Osteoblast (primary cell): ENCODE measurements at regions not wholly inside any gene's neighbourhood (a gene's known extent, or its start where the extent isn't known, plus 50 kb on each side); places are given as distances from the start of the nearest gene placed in this dataset.

ENCODE experiments used
- DNase-seq: peaks from one replicate; pipeline ENCODE4 v3.0.0; 2011; ENCODE audit warnings: low spot score, mixed read lengths; ENCODE audit not compliant: insufficient read length; ENCODE audit errors: missing footprints
- H2AFZ ChIP-seq: 2 replicates; pipeline ENCODE4 v1.6.0; 2011; ENCODE audit warnings: mild to moderate bottlenecking, low read length
- H3K27ac ChIP-seq: 2 replicates; pipeline ENCODE4 v1.5.1; 2011; ENCODE audit warnings: mild to moderate bottlenecking, low read depth, low read length, moderate library complexity
- H3K27me3 ChIP-seq: 2 replicates; pipeline ENCODE4 v1.6.0; 2012; ENCODE audit warnings: mild to moderate bottlenecking, control low read depth, inconsistent platforms, low read length, moderate library complexity; ENCODE audit not compliant: insufficient read depth
- H3K36me3 ChIP-seq: 2 replicates; pipeline ENCODE4 v1.5.1; 2011; ENCODE audit warnings: mild to moderate bottlenecking, low read length, control low read depth, moderate library complexity; ENCODE audit not compliant: insufficient read depth
- H3K4me1 ChIP-seq: 2 replicates; pipeline ENCODE4 v1.5.1; 2011; ENCODE audit warnings: mild to moderate bottlenecking, low read length, control low read depth, moderate library complexity; ENCODE audit not compliant: insufficient read depth
- H3K4me2 ChIP-seq: 2 replicates; pipeline ENCODE4 v1.6.0; 2011; ENCODE audit warnings: mild to moderate bottlenecking, low read length; ENCODE audit not compliant: insufficient read depth
- H3K4me3 ChIP-seq: fragments of 200-600 bp; sonication (generic); 3 replicates; pipeline ENCODE4 v1.5.1; 2012; ENCODE audit warnings: mild to moderate bottlenecking, low read length, inconsistent platforms; ENCODE audit not compliant: insufficient read depth
- H3K79me2 ChIP-seq: 2 replicates; pipeline ENCODE4 v1.6.0; 2012; ENCODE audit warnings: mild to moderate bottlenecking, low read length, control low read depth, inconsistent platforms; ENCODE audit not compliant: insufficient read depth
- H3K9me3 ChIP-seq: 2 replicates; pipeline ENCODE4 v1.5.1; 2011; ENCODE audit warnings: low read depth, low read length, control low read depth
- H4K20me1 ChIP-seq: 2 replicates; pipeline ENCODE4 v1.6.0; 2012; ENCODE audit warnings: mild to moderate bottlenecking, low read length, control low read depth; ENCODE audit not compliant: insufficient read depth
- CTCF ChIP-seq: IDR thresholded peaks from 2 replicates; pipeline ENCODE4 v1.5.1; 2011; ENCODE audit warnings: mild to moderate bottlenecking, low read depth, low read length, moderate library complexity; ENCODE audit errors: extremely low read depth

- H3K36me3 ChIP-seq, result no peaks in the 10 kb centered on the region
- H3K4me3 ChIP-seq, result no peak overlapping the region
- H3K27ac ChIP-seq, result no peak overlapping the region
- no peak for DNase-seq
- H3K79me2 ChIP-seq, result no peaks in the 10 kb centered on the region
- H3K9me3 ChIP-seq, result no peaks in the 10 kb centered on the region
- no peak for TF ChIP-seq CTCF
- H3K4me1 ChIP-seq, result no peaks in the 10 kb centered on the region
- no peaks in the 10 kb centered on the region for H4K20me1 ChIP-seq
- H3K27me3 ChIP-seq, result no peaks in the 10 kb centered on the region
- no peak overlapping the region for H3K4me2 ChIP-seq
- no peak overlapping the region for H2AFZ ChIP-seq
Observed at GRCh38 chr12:91496337-91496736, 313.7 kb upstream of the DCN start.

DNA sequence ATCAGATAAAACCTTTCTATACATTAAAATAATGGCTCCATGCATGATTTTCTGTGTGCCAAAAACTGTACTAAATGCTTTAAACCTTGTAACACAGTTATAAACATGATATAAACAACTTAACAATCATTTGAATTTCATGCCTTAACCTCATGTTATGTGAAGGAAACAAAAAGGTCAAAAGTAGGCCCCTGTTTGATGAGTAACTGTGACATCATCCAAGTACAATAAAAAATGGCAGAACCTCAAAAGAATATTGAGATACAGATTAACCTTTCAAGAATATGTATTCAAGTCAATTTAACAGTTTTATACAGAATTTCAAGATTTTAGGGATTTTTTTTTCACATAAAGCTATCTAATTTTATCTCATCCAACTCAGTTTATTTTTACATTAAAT lies 310.7 kb upstream of the DCN start:
- H3K4me3 ChIP-seq, result no peak overlapping the region
- no peak overlapping the region for H3K27ac ChIP-seq
- no peaks in the 10 kb centered on the region for H4K20me1 ChIP-seq
- no peak for TF ChIP-seq CTCF
- no peaks in the 10 kb centered on the region for H3K27me3 ChIP-seq
- H3K4me2 ChIP-seq, result no peak overlapping the region
- H2AFZ ChIP-seq, result no peak overlapping the region
- no peaks in the 10 kb centered on the region for H3K4me1 ChIP-seq
- no peaks in the 10 kb centered on the region for H3K79me2 ChIP-seq
- no peaks in the 10 kb centered on the region for H3K9me3 ChIP-seq
- no peaks in the 10 kb centered on the region for H3K36me3 ChIP-seq
- no peak for DNase-seq

DNA sequence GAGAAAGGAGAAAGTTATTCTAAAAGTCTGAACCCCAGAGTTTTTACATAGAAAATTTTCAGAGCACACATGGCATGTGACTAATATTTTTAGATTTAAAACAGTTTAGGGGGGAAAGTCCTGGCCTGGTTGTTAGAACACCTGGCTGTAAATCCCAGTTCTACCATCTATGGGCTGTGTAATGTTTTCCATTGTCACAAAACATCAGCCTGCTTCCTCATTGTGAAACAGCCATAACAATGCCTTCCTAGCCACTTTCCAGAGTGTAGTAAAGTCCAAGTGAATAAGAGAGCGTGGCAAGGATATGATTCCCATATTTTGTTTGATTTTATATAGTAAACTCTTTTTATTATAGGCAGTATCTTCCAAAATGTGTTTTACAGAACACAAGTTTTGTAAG lies 310.0 kb upstream of the DCN start:
- no peak overlapping the region for H3K27ac ChIP-seq
- H3K4me3 ChIP-seq, result no peak overlapping the region
- H3K4me2 ChIP-seq, result no peak overlapping the region
- TF ChIP-seq CTCF, result no peak
- H2AFZ ChIP-seq, result no peak overlapping the region
- H3K9me3 ChIP-seq, result no peaks in the 10 kb centered on the region
- no peaks in the 10 kb centered on the region for H3K27me3 ChIP-seq
- no peaks in the 10 kb centered on the region for H3K79me2 ChIP-seq
- no peak for DNase-seq
- no peaks in the 10 kb centered on the region for H4K20me1 ChIP-seq
- no peaks in the 10 kb centered on the region for H3K4me1 ChIP-seq
- no peaks in the 10 kb centered on the region for H3K36me3 ChIP-seq

GRCh38 chr12:91490667-91491311 lies 308.2 kb upstream of the DCN start:
- H3K27ac ChIP-seq, result no peak overlapping the region
- no peaks in the 10 kb centered on the region for H4K20me1 ChIP-seq
- no peak overlapping the region for H2AFZ ChIP-seq
- no peaks in the 10 kb centered on the region for H3K9me3 ChIP-seq
- no peak for TF ChIP-seq CTCF
- no peak for DNase-seq
- H3K4me1 ChIP-seq, result no peaks in the 10 kb centered on the region
- no peaks in the 10 kb centered on the region for H3K36me3 ChIP-seq
- no peak overlapping the region for H3K4me3 ChIP-seq
- no peak overlapping the region for H3K4me2 ChIP-seq
- H3K79me2 ChIP-seq, result no peaks in the 10 kb centered on the region
- no peaks in the 10 kb centered on the region for H3K27me3 ChIP-seq
